ENCODE measurements at regions not wholly inside any gene's neighbourhood (a gene's known extent, or its start where the extent isn't known, plus 50 kb on each side); places are given as distances from the start of the nearest gene placed in this dataset.

GRCh38 chr2:20534913-20535801 lies 88.3 kb downstream of the RHOB start (continued):
- TF ChIP-seq ARID4A (CRISPR knock-in tag; IDR thresholded peaks at IDR 0.05; ENCODE audit: borderline replicate concordance), result no peak
- no peak for TF ChIP-seq ZNF280B (CRISPR knock-in tag; IDR thresholded peaks at IDR 0.05; ENCODE audit: borderline replicate concordance)
- TF ChIP-seq ZNF570 (CRISPR knock-in tag; IDR thresholded peaks at IDR 0.05; ENCODE audit: borderline replicate concordance), result no peak
- TF ChIP-seq CHD2 (IDR thresholded peaks at IDR 0.05; ENCODE audit: low read depth, low read length), result no peak
- TF ChIP-seq ZNF335 (CRISPR knock-in tag; IDR thresholded peaks at IDR 0.05), result no peak
- peak; percentile 85 for TF ChIP-seq ZMAT3 (CRISPR knock-in tag; conservative IDR thresholded peaks at IDR 0.05)
- no peak for TF ChIP-seq SNAI1 (CRISPR knock-in tag; IDR thresholded peaks at IDR 0.05; ENCODE audit: borderline replicate concordance)
- no peak for TF ChIP-seq KLF13 (CRISPR knock-in tag; IDR thresholded peaks at IDR 0.05)
- TF ChIP-seq, protein P1, sequence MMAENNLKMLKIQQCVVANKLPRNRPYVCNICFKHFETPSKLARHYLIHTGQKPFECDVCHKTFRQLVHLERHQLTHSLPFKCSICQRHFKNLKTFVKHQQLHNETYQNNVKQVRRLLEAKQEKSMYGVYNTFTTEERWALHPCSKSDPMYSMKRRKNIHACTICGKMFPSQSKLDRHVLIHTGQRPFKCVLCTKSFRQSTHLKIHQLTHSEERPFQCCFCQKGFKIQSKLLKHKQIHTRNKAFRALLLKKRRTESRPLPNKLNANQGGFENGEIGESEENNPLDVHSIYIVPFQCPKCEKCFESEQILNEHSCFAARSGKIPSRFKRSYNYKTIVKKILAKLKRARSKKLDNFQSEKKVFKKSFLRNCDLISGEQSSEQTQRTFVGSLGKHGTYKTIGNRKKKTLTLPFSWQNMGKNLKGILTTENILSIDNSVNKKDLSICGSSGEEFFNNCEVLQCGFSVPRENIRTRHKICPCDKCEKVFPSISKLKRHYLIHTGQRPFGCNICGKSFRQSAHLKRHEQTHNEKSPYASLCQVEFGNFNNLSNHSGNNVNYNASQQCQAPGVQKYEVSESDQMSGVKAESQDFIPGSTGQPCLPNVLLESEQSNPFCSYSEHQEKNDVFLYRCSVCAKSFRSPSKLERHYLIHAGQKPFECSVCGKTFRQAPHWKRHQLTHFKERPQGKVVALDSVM (CRISPR knock-in tag; IDR thresholded peaks at IDR 0.05), result peak; percentile 65
- TF ChIP-seq ATF3 (CRISPR knock-in tag; IDR thresholded peaks at IDR 0.05), result peak; percentile 47; the same call in 1 of the 2 replicates
- TF ChIP-seq, protein P2, sequence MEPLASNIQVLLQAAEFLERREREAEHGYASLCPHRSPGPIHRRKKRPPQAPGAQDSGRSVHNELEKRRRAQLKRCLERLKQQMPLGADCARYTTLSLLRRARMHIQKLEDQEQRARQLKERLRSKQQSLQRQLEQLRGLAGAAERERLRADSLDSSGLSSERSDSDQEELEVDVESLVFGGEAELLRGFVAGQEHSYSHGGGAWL (CRISPR knock-in tag; IDR thresholded peaks at IDR 0.05), result no peak
- no peak for TF ChIP-seq CERS6 (CRISPR knock-in tag; IDR thresholded peaks at IDR 0.05)
- TF ChIP-seq ETV6 (CRISPR knock-in tag; conservative IDR thresholded peaks at IDR 0.05), result no peak
- TF ChIP-seq ZNF20 (CRISPR knock-in tag; IDR thresholded peaks at IDR 0.05), result no peak
- 0 out of 2 replicates have a peak, but pooled peaks have one; percentile 72 for TF ChIP-seq PHF21A (CRISPR knock-in tag; IDR thresholded peaks at IDR 0.05)
- TF ChIP-seq ZNF713 (CRISPR knock-in tag; IDR thresholded peaks at IDR 0.05), result no peak
- TF ChIP-seq IKZF1 (IDR thresholded peaks at IDR 0.05), result no peak
- TF ChIP-seq ZNF782 (CRISPR knock-in tag; IDR thresholded peaks at IDR 0.05; ENCODE audit: borderline replicate concordance), result no peak

All from HepG2 (cell line).